ENCODE measurements at regions not wholly inside any gene's neighbourhood (a gene's known extent, or its start where the extent isn't known, plus 50 kb on each side); places are given as distances from the start of the nearest gene placed in this dataset.

- TF ChIP-seq CTCF (IDR thresholded peaks at IDR 0.05; ENCODE audit: low read depth, low read length) (no peak), MYC (IDR thresholded peaks at IDR 0.05; ENCODE audit: low read depth, low read length) (no peak), POLR2A (IDR thresholded peaks at IDR 0.05; ENCODE audit: extremely low read depth, insufficient read length) (no peak), MAX (IDR thresholded peaks at IDR 0.05; ENCODE audit: low read depth, low read length) (no peak)
Observed at GRCh38 chr5:61678966-61679365, 346.9 kb downstream of the ZSWIM6 start.

All from NB4 (cell line).